ENCODE measurements at regions not wholly inside any gene's neighbourhood (a gene's known extent, or its start where the extent isn't known, plus 50 kb on each side); places are given as distances from the start of the nearest gene placed in this dataset.

DNA sequence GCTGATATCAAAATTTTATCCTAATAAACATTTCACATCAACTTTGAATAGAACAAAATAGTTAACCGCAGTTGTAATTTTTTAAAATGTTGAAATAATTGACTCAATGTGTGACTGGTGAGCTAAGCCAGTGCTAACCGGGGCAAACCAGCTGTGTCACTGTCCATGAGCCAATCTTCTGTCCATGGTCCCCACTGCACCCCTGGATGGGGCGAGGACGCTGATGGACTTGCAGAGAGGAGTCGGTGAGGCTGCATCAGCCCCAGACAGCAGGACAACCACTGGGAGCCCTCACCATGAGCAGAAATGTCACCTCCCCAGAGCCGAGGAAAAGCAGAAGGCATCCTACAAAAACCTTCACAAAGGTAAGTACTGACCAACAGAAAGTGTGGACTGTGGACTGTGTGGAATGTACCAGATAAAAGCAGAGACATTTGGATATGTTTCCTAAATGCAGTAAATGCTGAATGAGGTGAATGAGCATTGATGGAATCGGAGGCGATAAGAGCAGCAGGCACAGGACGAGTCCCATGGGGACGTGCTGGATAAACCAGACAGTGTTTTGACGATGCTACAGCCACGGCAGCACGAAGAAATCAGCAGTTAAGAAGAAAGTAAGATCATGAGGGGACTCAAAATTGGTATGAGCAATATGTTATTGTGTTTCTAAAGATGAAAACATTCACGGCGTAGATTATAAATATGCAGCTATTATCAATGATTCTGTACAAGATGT, 115.0 kb upstream of the BACE2 start:
- Histone ChIP-seq H3K4me3 (ENCODE audit: low read depth, low read length, poor library complexity, severe bottlenecking) (no peak overlapping the region), H3K36me3 (ENCODE audit: insufficient read depth, low read length) (no peaks in the 10 kb centered on the region), H3K79me2 (ENCODE audit: insufficient read depth, low read depth, low read length) (no peaks in the 10 kb centered on the region), H4K20me1 (ENCODE audit: insufficient read depth, low read length) (no peaks in the 10 kb centered on the region), H2AFZ (ENCODE audit: low read length) (no peak overlapping the region), H3K9me2 (ENCODE audit: insufficient read depth, low read length) (no peaks in the 10 kb centered on the region), H3K4me1 (ENCODE audit: insufficient read depth, low read length, poor library complexity, severe bottlenecking) (no peaks in the 10 kb centered on the region), H3K4me2 (ENCODE audit: low read length) (no peak overlapping the region), H3K9me3 (ENCODE audit: low read length) (no peaks in the 10 kb centered on the region), H3K27ac (ENCODE audit: low read depth, low read length, poor library complexity, severe bottlenecking) (no peak overlapping the region)
- DNase-seq (ENCODE audit: low spot score) = no peak
- TF ChIP-seq EZH2phosphoT487 (IDR thresholded peaks at IDR 0.05; ENCODE audit: borderline replicate concordance, low read depth, low read length) = no peak
- TF ChIP-seq, protein P1, sequence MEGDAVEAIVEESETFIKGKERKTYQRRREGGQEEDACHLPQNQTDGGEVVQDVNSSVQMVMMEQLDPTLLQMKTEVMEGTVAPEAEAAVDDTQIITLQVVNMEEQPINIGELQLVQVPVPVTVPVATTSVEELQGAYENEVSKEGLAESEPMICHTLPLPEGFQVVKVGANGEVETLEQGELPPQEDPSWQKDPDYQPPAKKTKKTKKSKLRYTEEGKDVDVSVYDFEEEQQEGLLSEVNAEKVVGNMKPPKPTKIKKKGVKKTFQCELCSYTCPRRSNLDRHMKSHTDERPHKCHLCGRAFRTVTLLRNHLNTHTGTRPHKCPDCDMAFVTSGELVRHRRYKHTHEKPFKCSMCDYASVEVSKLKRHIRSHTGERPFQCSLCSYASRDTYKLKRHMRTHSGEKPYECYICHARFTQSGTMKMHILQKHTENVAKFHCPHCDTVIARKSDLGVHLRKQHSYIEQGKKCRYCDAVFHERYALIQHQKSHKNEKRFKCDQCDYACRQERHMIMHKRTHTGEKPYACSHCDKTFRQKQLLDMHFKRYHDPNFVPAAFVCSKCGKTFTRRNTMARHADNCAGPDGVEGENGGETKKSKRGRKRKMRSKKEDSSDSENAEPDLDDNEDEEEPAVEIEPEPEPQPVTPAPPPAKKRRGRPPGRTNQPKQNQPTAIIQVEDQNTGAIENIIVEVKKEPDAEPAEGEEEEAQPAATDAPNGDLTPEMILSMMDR (conservative IDR thresholded peaks at IDR 0.05; ENCODE audit: low read length) = no peak
- ChIA-PET POLR2A (interaction anchor here (0.6 kb wide), 1 partner anchor 1699 kb away, joined by 3 read pairs; no protein-coding TSS in a partner anchor), CTCF (ENCODE audit: unreplicated experiment) (no interaction called here)
- no TSS peak for BruUV-seq (replicated peaks)
- intact Hi-C loops (cut with micrococcal nuclease; ENCODE audit: unreplicated experiment) = no loop called here

DNA sequence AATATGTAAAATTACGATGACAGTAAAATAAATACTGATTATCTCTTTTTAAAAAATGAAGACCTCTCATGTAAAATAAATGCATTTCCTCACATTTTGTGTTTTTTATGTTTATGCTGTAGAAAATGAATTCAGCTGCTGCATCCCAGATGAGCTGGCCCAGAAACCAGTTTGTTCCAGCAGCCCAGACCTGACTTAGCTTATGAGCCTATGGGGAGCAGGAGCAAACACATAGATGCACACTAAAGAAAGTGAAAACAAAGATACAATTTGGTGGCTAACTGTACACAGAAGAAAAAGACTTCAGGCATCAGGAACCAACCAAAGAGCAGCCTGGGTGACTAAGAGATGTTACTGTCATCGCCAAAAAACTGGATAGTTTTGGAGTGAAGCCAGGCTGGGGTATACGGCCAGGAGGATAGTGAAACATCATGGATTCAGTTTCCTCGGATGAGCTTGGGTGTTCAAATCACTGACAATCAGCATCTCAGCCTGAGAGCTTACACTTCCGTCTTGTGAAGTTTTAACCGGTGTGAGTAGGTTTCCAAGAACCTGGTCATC, 113.9 kb upstream of the BACE2 start:
- ChIA-PET CTCF (ENCODE audit: unreplicated experiment) (no interaction called here), POLR2A (interaction anchor here (0.7 kb wide), 1 partner anchor 921 kb away, joined by 4 read pairs; no protein-coding TSS in a partner anchor)
- no peak overlapping the region for H3K27ac ChIP-seq (ENCODE audit: low read depth, low read length, poor library complexity, severe bottlenecking)
- H3K79me2 ChIP-seq (ENCODE audit: insufficient read depth, low read depth, low read length) = no peaks in the 10 kb centered on the region
- no peaks in the 10 kb centered on the region for H4K20me1 ChIP-seq (ENCODE audit: insufficient read depth, low read length)
- H3K4me3 ChIP-seq (ENCODE audit: low read depth, low read length, poor library complexity, severe bottlenecking) = no peak overlapping the region
- H3K9me3 ChIP-seq (ENCODE audit: low read length) = no peaks in the 10 kb centered on the region
- no peaks in the 10 kb centered on the region for H3K4me1 ChIP-seq (ENCODE audit: insufficient read depth, low read length, poor library complexity, severe bottlenecking)
- no peak for DNase-seq (ENCODE audit: low spot score)
- intact Hi-C loops (cut with micrococcal nuclease; ENCODE audit: unreplicated experiment) = no loop called here
- H3K4me2 ChIP-seq (ENCODE audit: low read length) = no peak overlapping the region
- no peak for TF ChIP-seq EZH2phosphoT487 (IDR thresholded peaks at IDR 0.05; ENCODE audit: borderline replicate concordance, low read depth, low read length)
- TF ChIP-seq, protein P1 (conservative IDR thresholded peaks at IDR 0.05; ENCODE audit: low read length) = no peak
- H3K9me2 ChIP-seq (ENCODE audit: insufficient read depth, low read length) = no peaks in the 10 kb centered on the region
- H2AFZ ChIP-seq (ENCODE audit: low read length) = no peak overlapping the region
- no peaks in the 10 kb centered on the region for H3K36me3 ChIP-seq (ENCODE audit: insufficient read depth, low read length)
- BruUV-seq (replicated peaks) = no TSS peak

DNA sequence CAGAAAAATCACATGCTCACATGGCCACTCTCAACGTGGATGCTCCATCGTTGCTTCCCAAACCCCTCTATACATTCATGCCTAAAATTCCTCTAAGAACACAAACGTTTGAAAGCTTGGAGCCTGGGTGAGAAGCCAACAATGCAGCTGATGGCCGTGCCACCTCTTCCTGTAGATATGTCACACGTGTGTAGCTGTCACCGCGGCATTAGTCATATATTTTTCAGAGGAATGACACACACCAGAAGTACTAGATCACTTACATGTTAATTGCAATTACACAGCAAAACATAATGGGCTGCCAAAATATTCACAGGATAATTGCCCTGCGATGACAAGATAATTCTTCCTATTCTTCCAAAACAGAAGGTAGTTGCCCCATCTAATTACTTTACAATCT, 112.7 kb upstream of the BACE2 start:
- no peaks in the 10 kb centered on the region for H3K36me3 ChIP-seq (ENCODE audit: insufficient read depth, low read length)
- H3K4me1 ChIP-seq (ENCODE audit: insufficient read depth, low read length, poor library complexity, severe bottlenecking) = no peaks in the 10 kb centered on the region
- H3K27ac ChIP-seq (ENCODE audit: low read depth, low read length, poor library complexity, severe bottlenecking) = no peak overlapping the region
- no peaks in the 10 kb centered on the region for H3K9me2 ChIP-seq (ENCODE audit: insufficient read depth, low read length)
- POLR2A ChIA-PET = no interaction called here
- no peak for DNase-seq (ENCODE audit: low spot score)
- no peaks in the 10 kb centered on the region for H3K79me2 ChIP-seq (ENCODE audit: insufficient read depth, low read depth, low read length)
- H3K9me3 ChIP-seq (ENCODE audit: low read length) = no peaks in the 10 kb centered on the region
- no peak overlapping the region for H3K4me3 ChIP-seq (ENCODE audit: low read depth, low read length, poor library complexity, severe bottlenecking)
- H4K20me1 ChIP-seq (ENCODE audit: insufficient read depth, low read length) = no peaks in the 10 kb centered on the region
- no TSS peak for BruUV-seq (replicated peaks)
- no peak for TF ChIP-seq EZH2phosphoT487 (IDR thresholded peaks at IDR 0.05; ENCODE audit: borderline replicate concordance, low read depth, low read length)
- TF ChIP-seq, protein P1 (conservative IDR thresholded peaks at IDR 0.05; ENCODE audit: low read length) = no peak
- intact Hi-C loops (cut with micrococcal nuclease; ENCODE audit: unreplicated experiment) = no loop called here
- no peak overlapping the region for H2AFZ ChIP-seq (ENCODE audit: low read length)
- CTCF ChIA-PET (ENCODE audit: unreplicated experiment) = no interaction called here
- H3K4me2 ChIP-seq (ENCODE audit: low read length) = no peak overlapping the region
